GM12873 (cell line): ENCODE measurements at regions not wholly inside any gene's neighbourhood (a gene's known extent, or its start where the extent isn't known, plus 50 kb on each side); places are given as distances from the start of the nearest gene placed in this dataset.
A peak's percentile ranks its signal among the peaks of the same experiment; 100 is the strongest.

ENCODE experiments used
- CTCF ChIP-seq: IDR thresholded peaks from 2 replicates; pipeline ENCODE4 v1.5.1; 2012; ENCODE audit warnings: low read depth, mild to moderate bottlenecking, moderate library complexity, low read length, control low read depth; ENCODE audit not compliant: insufficient read depth; ENCODE audit errors: missing control alignments

GRCh38 chr2:12035029-12035720 lies 288.7 kb downstream of the LPIN1 start:
- no peak for TF ChIP-seq CTCF

- TF ChIP-seq CTCF = no peak
Observed at GRCh38 chr2:12035956-12036639, 289.7 kb downstream of the LPIN1 start.

GRCh38 chr2:12036640-12036983 lies 290.2 kb downstream of the LPIN1 start:
- TF ChIP-seq CTCF = no peak

DNA sequence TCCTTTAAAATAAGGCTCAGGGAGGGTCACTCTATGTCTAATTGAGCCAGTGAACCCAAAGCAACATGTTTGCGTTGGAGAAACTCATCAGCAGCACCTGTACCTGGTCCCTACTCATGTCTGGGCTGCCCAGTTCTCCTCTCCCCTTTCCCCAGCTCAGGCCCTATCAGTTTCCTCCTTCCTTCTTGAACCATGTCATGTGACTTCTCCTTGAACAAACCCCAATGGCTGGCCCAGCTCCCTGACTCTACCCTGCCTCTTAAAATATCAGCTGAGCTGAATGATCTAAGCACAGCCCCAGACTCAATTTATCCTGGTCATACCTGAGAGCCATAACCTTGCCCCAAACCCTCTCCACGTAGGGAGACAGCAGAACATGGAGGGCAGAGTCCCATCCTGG lies 290.9 kb downstream of the LPIN1 start:
- no peak for TF ChIP-seq CTCF

DNA sequence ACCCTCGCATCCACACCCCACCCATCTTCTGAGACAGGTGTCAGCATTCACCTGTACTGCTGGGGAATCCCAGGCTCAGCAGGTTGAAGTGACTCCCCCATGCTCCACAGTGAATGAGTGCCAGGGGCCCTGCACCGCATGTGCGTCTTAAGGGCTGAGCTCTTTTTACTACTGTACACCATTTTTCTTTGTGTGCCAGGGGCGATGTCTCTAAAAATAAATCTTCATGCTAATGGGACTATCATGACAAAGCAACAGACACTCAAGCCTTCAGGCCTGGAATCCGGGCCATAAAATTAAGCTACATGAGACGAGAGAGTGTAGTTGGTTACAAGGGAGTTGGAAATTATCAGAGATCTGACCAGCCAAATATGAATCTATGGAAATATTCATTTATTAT lies 294.8 kb downstream of the LPIN1 start:
- TF ChIP-seq CTCF = no peak

DNA sequence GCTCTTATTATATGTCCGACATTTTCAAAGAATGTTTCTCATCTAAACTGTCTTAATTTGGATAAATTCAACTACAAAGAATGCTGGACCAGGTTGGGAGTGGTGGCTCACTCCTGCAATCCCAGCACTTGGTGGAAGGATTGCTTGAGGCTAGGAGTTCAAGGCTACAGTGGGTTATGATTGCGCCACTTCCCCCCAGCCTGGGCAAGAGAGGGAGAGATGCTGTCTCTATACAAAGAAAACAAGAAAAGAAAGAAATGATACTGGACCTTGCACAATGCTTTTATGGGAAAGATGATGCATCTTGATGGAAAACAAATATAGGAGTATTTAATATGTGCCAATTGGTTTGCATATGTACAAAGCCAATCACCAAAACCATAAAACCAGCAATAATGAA lies 296.7 kb downstream of the LPIN1 start:
- TF ChIP-seq CTCF = no peak

DNA sequence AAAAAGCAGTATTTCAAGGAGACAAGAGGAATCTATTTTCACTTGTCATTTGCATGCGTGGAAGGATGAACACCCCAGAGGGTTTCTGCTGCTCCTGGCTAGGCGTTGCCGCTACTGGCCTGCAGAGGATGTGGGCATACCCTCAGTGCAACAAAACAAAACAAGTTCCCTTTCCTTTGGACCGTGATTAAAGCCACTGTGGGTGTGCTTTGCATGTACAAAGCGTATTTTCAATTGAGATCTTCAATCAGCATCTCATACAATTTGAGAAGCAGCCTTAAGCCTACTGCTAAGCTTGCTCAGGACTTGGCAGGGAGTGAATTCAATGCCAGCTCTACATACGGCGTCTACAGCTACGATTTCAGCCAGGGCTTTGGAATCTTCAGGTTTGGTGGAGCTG lies 298.4 kb downstream of the LPIN1 start:
- TF ChIP-seq CTCF = peak; percentile 24
